T-cell (primary cell): ENCODE measurements at regions not wholly inside any gene's neighbourhood (a gene's known extent, or its start where the extent isn't known, plus 50 kb on each side); places are given as distances from the start of the nearest gene placed in this dataset.

ENCODE experiments used
- ATAC-seq, 4 experiments: fragments of 200-7000 bp in 3 of 4; fragments of 150-1000 bp in 1 of 4; cut with Tn5 transposase; replicated peaks in 1 of 4; 1 replicate in 3 of 4; 2 replicates in 1 of 4; pipeline ENCODE4 v1.10.0; 2021; ENCODE audit warnings: moderate library complexity in 3 of 4, mild to moderate bottlenecking in 2 of 4, moderate number of reproducible peaks in 1 of 4
- CTCF ChIA-PET, 2 donors: fragments of 300-600 bp; sonication (Branson Sonifier 250); formaldehyde crosslinking; loops; one replicate each; lab custom pipeline; 2022; ENCODE audit warnings: antibody characterized with exemption in 2 of 2; lab: Charles Lee
- POLR2A ChIA-PET, 2 donors: fragments of 300-600 bp; sonication (Branson Sonifier 250); formaldehyde crosslinking; loops; one replicate each; lab custom pipeline; 2022; ENCODE audit warnings: antibody characterized with exemption in 2 of 2; lab: Charles Lee
- DNase-seq, 35 experiments: peaks; one replicate each; pipeline versions ENCODE4 v3.0.0 to v3.0.0-alpha.2; 2013 to 2023
- H3K27ac ChIP-seq: one replicate; pipeline ENCODE4 v1.5.1; 2013; ENCODE audit warnings: low read length
- H3K27me3 ChIP-seq, 2 experiments: replicated peaks in 1 of 2; 1 replicate in 1 of 2; 2 replicates in 1 of 2; pipeline versions ENCODE4 v1.6.1 to v1.7.0; 2013; ENCODE audit warnings: low read length in 1 of 2, mixed read lengths in 1 of 2; ENCODE audit not compliant: control insufficient read depth in 2 of 2, insufficient read depth in 2 of 2; ENCODE audit errors: extremely low read depth in 1 of 2
- H3K36me3 ChIP-seq, 2 donors: 1 replicate in 1 of 2; 2 replicates in 1 of 2; pipeline versions ENCODE4 v1.6.1 to v1.7.0; 2013; ENCODE audit warnings: low read length in 1 of 2; ENCODE audit not compliant: control insufficient read depth in 2 of 2, insufficient read depth in 1 of 2; ENCODE audit errors: extremely low read depth in 1 of 2
- H3K4me1 ChIP-seq, 2 experiments: 1 replicate in 1 of 2; 2 replicates in 1 of 2; pipeline versions ENCODE4 v1.6.1 to v1.7.0; 2013; ENCODE audit warnings: low read length in 2 of 2, mixed read lengths in 1 of 2; ENCODE audit not compliant: insufficient read depth in 2 of 2, control insufficient read depth in 1 of 2; ENCODE audit errors: extremely low read depth in 1 of 2
- H3K4me3 ChIP-seq, 2 donors: 1 replicate in 1 of 2; 2 replicates in 1 of 2; pipeline versions ENCODE4 v1.5.1 to v1.7.0; 2013; ENCODE audit warnings: mild to moderate bottlenecking in 2 of 2, low read length in 1 of 2, moderate library complexity in 1 of 2; ENCODE audit not compliant: control insufficient read depth in 1 of 2; ENCODE audit errors: extremely low read depth in 1 of 2
- H3K9me3 ChIP-seq: 2 replicates; pipeline ENCODE4 v1.7.0; 2013
- H3K27ac Mint-ChIP-seq, 2 donors: one replicate each; pipeline ENCODE4 v1.8.0; 2020 to 2021; ENCODE audit warnings: mild to moderate bottlenecking in 2 of 2, mixed read lengths in 2 of 2
- H3K27me3 Mint-ChIP-seq, 2 donors: one replicate each; pipeline ENCODE4 v1.8.0; 2021 to 2022; ENCODE audit warnings: mixed read lengths in 2 of 2
- H3K36me3 Mint-ChIP-seq: one replicate; pipeline ENCODE4 v1.8.0; 2021; ENCODE audit warnings: mixed read lengths
- H3K4me1 Mint-ChIP-seq, 3 donors: one replicate each; pipeline ENCODE4 v1.8.0; 2020 to 2022; ENCODE audit warnings: mixed read lengths in 3 of 3, mild to moderate bottlenecking in 1 of 3
- H3K4me3 Mint-ChIP-seq, 3 donors: one replicate each; pipeline ENCODE4 v1.8.0; 2020 to 2022; ENCODE audit warnings: mild to moderate bottlenecking in 3 of 3, mixed read lengths in 3 of 3, moderate library complexity in 3 of 3
- H3K9me3 Mint-ChIP-seq, 3 donors: one replicate each; pipeline ENCODE4 v1.8.0; 2020 to 2022; ENCODE audit warnings: mixed read lengths in 3 of 3
- WGBS: methylation state at CpG from one replicate; pipeline ENCODE4 v1.1.5; 2013; ENCODE audit warnings: missing lambda C conversion rate; ENCODE audit not compliant: insufficient coverage; 5-methylcytosine and 5-hydroxymethylcytosine counted together

GRCh38 chr2:199070322-199070949, 387.3 kb downstream of the SATB2 start:
- POLR2A ChIA-PET: no interaction called here
- DNase-seq: no peak
- Histone ChIP-seq H3K36me3 (no peaks in the 10 kb centered on the region), H3K27me3 (no peaks in the 10 kb centered on the region), H3K27ac (no peak overlapping the region), H3K9me3 (no peaks in the 10 kb centered on the region), H3K4me3 (no peak overlapping the region), H3K4me1 (no peaks in the 10 kb centered on the region)
- no CpG with 5 or more reads among the region's 1 CpG for WGBS
- no peaks in the 10 kb centered on the region for H3K36me3 Mint-ChIP-seq
- no peak overlapping the region for H3K4me3 Mint-ChIP-seq
- ATAC-seq: no peak
- H3K27ac Mint-ChIP-seq: no peak overlapping the region
- no peaks in the 10 kb centered on the region for H3K27me3 Mint-ChIP-seq
- CTCF ChIA-PET: no interaction called here
- no peaks in the 10 kb centered on the region for H3K4me1 Mint-ChIP-seq
- peaks cover 0 to 6% (median 2%) of the 10 kb centered on the region in 3 donors for H3K9me3 Mint-ChIP-seq

GRCh38 chr2:199064201-199064600, 393.5 kb downstream of the SATB2 start:
- H3K27ac Mint-ChIP-seq: no peak overlapping the region
- H3K36me3 Mint-ChIP-seq: no peaks in the 10 kb centered on the region
- ChIA-PET POLR2A (no interaction called here), CTCF (interaction anchor here in 1 of 2 donors (0.5 kb wide), 1 partner anchor 254 kb away, joined by 3 read pairs; no protein-coding TSS in a partner anchor)
- no peaks in the 10 kb centered on the region for H3K4me1 Mint-ChIP-seq
- no CpG with 5 or more reads among the region's 2 CpGs for WGBS
- peaks cover 16 to 17% (median 16%) of the 10 kb centered on the region in 3 donors for H3K9me3 Mint-ChIP-seq
- no peak for DNase-seq
- no peak for ATAC-seq
- no peaks in the 10 kb centered on the region for H3K4me1 ChIP-seq
- no peak overlapping the region for H3K4me3 Mint-ChIP-seq
- H3K27me3 Mint-ChIP-seq: no peaks in the 10 kb centered on the region
- no peaks in the 10 kb centered on the region for H3K27me3 ChIP-seq
- no peak overlapping the region for H3K27ac ChIP-seq
- H3K36me3 ChIP-seq: no peaks in the 10 kb centered on the region
- no peak overlapping the region for H3K4me3 ChIP-seq
- H3K9me3 ChIP-seq: no peaks in the 10 kb centered on the region

- Histone ChIP-seq H3K27me3 (no peaks in the 10 kb centered on the region), H3K27ac (no peak overlapping the region), H3K9me3 (no peaks in the 10 kb centered on the region), H3K4me1 (no peaks in the 10 kb centered on the region), H3K36me3 (no peaks in the 10 kb centered on the region), H3K4me3 (no peak overlapping the region)
- CTCF ChIA-PET: no interaction called here
- Mint-ChIP-seq H3K27ac (no peak overlapping the region), H3K4me1 (no peaks in the 10 kb centered on the region), H3K4me3 (no peak overlapping the region), H3K36me3 (no peaks in the 10 kb centered on the region), H3K27me3 (no peaks in the 10 kb centered on the region), H3K9me3 (peaks cover 5 to 11% (median 8%) of the 10 kb centered on the region in 3 donors)
- POLR2A ChIA-PET: no interaction called here
- DNase-seq (no peak), ATAC-seq (no peak)
- no CpG with 5 or more reads among the region's 2 CpGs for WGBS
Observed at GRCh38 chr2:199057936-199058335, 399.8 kb downstream of the SATB2 start.

- H3K36me3 Mint-ChIP-seq: no peaks in the 10 kb centered on the region
- H3K27me3 Mint-ChIP-seq: no peaks in the 10 kb centered on the region
- Histone ChIP-seq H3K27ac (no peak overlapping the region), H3K9me3 (no peaks in the 10 kb centered on the region), H3K27me3 (no peaks in the 10 kb centered on the region), H3K4me3 (no peak overlapping the region), H3K36me3 (no peaks in the 10 kb centered on the region), H3K4me1 (no peaks in the 10 kb centered on the region)
- WGBS: no CpG with 5 or more reads among the region's 2 CpGs
- ATAC-seq (no peak), DNase-seq (no peak)
- CTCF ChIA-PET: no interaction called here
- H3K4me1 Mint-ChIP-seq: no peaks in the 10 kb centered on the region
- POLR2A ChIA-PET: no interaction called here
- no peak overlapping the region for H3K27ac Mint-ChIP-seq
- H3K9me3 Mint-ChIP-seq: no peaks in the 10 kb centered on the region
- H3K4me3 Mint-ChIP-seq: no peak overlapping the region
Observed at GRCh38 chr2:199055336-199055735, 402.4 kb downstream of the SATB2 start.

DNA sequence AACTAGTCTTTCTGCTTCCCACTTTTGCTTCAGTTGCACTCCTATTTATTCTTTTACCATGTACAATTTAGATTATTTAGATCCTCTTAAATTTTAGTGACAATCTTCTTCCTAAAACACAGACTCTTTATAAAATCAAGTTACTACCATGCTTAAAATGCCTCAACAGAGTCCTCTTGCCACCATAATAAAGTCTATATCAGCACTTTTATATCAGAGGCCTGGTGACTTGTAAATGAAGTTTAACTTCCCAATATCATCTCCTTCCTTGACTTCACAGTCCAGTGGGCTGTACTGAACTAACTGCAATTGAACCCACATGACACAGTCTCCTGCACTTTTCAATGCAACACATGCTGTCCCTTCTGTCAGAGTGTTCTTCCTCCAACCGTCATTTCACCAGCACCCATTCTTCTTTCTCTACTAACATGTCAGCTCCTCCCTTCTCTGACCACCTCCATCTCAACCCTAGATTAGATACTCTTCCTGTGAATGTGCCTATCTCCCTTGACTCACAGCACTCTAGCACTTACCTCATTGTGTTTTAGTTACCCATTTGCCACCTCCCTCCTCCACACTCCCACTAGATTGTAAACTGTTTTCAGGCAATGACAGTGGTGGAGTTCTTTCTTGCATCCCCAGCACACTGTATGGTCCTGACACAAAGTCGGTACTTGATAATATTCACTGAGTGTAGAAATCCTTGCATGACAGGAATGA, 414.9 kb downstream of the SATB2 start:
- Histone ChIP-seq H3K4me1 (no peaks in the 10 kb centered on the region), H3K36me3 (no peaks in the 10 kb centered on the region), H3K27ac (no peak overlapping the region), H3K4me3 (no peak overlapping the region), H3K9me3 (no peaks in the 10 kb centered on the region), H3K27me3 (no peaks in the 10 kb centered on the region)
- Mint-ChIP-seq H3K36me3 (no peaks in the 10 kb centered on the region), H3K4me1 (no peaks in the 10 kb centered on the region), H3K9me3 (peaks cover 0 to 3% (median 0%) of the 10 kb centered on the region in 3 donors), H3K4me3 (no peak overlapping the region), H3K27ac (no peak overlapping the region), H3K27me3 (no peaks in the 10 kb centered on the region)
- ATAC-seq (no peak), DNase-seq (no peak)
- WGBS: 75% methylated on average over 1 of the region's 2 CpGs
- CTCF ChIA-PET: no interaction called here
- POLR2A ChIA-PET: no interaction called here

- H3K4me1 Mint-ChIP-seq: no peaks in the 10 kb centered on the region
- no peak overlapping the region for H3K4me3 Mint-ChIP-seq
- ChIA-PET POLR2A (no interaction called here), CTCF (no interaction called here)
- no peaks in the 10 kb centered on the region for H3K36me3 Mint-ChIP-seq
- no peaks in the 10 kb centered on the region for H3K27me3 Mint-ChIP-seq
- H3K4me3 ChIP-seq: no peak overlapping the region
- H3K9me3 ChIP-seq: no peaks in the 10 kb centered on the region
- no peak overlapping the region for H3K27ac Mint-ChIP-seq
- H3K27me3 ChIP-seq: no peaks in the 10 kb centered on the region
- no peak for ATAC-seq
- no peaks in the 10 kb centered on the region for H3K4me1 ChIP-seq
- no peaks in the 10 kb centered on the region for H3K36me3 ChIP-seq
- no peak for DNase-seq
- no CpG with 5 or more reads among the region's 2 CpGs for WGBS
- peaks cover 0 to 3% (median 0%) of the 10 kb centered on the region in 3 donors for H3K9me3 Mint-ChIP-seq
- H3K27ac ChIP-seq: no peak overlapping the region
Observed at GRCh38 chr2:199040522-199040921, 417.2 kb downstream of the SATB2 start.
